ENCODE measurements at regions not wholly inside any gene's neighbourhood (a gene's known extent, or its start where the extent isn't known, plus 50 kb on each side); places are given as distances from the start of the nearest gene placed in this dataset.

DNA sequence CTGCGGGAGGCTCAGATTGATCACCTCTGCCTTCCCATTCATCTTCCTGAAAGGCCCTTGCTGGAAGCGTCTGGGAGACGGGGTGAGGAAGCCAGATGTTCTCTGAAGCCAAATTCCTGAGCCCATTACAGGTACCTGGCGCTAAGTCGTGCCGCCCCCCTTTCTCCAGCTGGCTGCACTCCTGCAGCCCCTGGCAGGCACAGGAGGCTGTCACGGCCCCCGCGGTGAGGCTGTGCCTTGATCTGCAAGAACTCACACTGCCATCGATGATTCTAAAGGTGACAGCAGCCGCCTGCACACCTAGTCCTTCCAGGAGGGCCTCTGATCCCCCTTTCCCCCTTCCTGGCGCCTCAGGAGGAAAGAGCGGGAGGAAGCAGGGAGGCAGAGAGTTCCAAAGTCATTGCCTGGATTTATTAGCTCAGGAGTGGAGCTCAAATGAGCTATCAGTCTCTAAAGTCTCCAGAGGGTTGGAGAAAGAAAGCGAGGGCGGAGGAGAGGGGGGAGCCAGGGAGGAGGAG is 106.9 kb downstream of the RFLNA start:
- TF ChIP-seq, protein P1, sequence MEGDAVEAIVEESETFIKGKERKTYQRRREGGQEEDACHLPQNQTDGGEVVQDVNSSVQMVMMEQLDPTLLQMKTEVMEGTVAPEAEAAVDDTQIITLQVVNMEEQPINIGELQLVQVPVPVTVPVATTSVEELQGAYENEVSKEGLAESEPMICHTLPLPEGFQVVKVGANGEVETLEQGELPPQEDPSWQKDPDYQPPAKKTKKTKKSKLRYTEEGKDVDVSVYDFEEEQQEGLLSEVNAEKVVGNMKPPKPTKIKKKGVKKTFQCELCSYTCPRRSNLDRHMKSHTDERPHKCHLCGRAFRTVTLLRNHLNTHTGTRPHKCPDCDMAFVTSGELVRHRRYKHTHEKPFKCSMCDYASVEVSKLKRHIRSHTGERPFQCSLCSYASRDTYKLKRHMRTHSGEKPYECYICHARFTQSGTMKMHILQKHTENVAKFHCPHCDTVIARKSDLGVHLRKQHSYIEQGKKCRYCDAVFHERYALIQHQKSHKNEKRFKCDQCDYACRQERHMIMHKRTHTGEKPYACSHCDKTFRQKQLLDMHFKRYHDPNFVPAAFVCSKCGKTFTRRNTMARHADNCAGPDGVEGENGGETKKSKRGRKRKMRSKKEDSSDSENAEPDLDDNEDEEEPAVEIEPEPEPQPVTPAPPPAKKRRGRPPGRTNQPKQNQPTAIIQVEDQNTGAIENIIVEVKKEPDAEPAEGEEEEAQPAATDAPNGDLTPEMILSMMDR (IDR thresholded peaks at IDR 0.05 in 2 of 3, conservative IDR thresholded peaks at IDR 0.05 in 1 of 3; ENCODE audit: borderline replicate concordance in 1 of 3, insufficient read depth in 1 of 3, low read depth in 2 of 3, low read length in 2 of 3) = no peak
- TF ChIP-seq ZFX (IDR thresholded peaks at IDR 0.05) (no peak), POLR2A (IDR thresholded peaks at IDR 0.05; ENCODE audit: borderline replicate concordance, extremely low read depth, insufficient read depth, insufficient read length) (no peak), ZNF274 (IDR thresholded peaks at IDR 0.05; ENCODE audit: low read depth, low read length) (no peak), TCF7L2 (IDR thresholded peaks at IDR 0.05; ENCODE audit: borderline replicate concordance, extremely low read depth, insufficient read depth, insufficient read length) (no peak), EZH2 (IDR thresholded peaks at IDR 0.05) (no peak), YY1 (IDR thresholded peaks at IDR 0.05; ENCODE audit: extremely low read depth, insufficient replicate concordance, low read depth, low read length) (no peak), CEBPB (IDR thresholded peaks at IDR 0.05; ENCODE audit: low read depth) (no peak), CBX3 (IDR thresholded peaks at IDR 0.05; ENCODE audit: low read depth) (no peak), POLR2AphosphoS5 (IDR thresholded peaks at IDR 0.05; ENCODE audit: low read depth, low read length) (no peak), SRF (IDR thresholded peaks at IDR 0.05; ENCODE audit: low read depth) (no peak), EGR1 (IDR thresholded peaks at IDR 0.05; ENCODE audit: low read depth) (no peak)
- TF ChIP-seq, protein P2, sequence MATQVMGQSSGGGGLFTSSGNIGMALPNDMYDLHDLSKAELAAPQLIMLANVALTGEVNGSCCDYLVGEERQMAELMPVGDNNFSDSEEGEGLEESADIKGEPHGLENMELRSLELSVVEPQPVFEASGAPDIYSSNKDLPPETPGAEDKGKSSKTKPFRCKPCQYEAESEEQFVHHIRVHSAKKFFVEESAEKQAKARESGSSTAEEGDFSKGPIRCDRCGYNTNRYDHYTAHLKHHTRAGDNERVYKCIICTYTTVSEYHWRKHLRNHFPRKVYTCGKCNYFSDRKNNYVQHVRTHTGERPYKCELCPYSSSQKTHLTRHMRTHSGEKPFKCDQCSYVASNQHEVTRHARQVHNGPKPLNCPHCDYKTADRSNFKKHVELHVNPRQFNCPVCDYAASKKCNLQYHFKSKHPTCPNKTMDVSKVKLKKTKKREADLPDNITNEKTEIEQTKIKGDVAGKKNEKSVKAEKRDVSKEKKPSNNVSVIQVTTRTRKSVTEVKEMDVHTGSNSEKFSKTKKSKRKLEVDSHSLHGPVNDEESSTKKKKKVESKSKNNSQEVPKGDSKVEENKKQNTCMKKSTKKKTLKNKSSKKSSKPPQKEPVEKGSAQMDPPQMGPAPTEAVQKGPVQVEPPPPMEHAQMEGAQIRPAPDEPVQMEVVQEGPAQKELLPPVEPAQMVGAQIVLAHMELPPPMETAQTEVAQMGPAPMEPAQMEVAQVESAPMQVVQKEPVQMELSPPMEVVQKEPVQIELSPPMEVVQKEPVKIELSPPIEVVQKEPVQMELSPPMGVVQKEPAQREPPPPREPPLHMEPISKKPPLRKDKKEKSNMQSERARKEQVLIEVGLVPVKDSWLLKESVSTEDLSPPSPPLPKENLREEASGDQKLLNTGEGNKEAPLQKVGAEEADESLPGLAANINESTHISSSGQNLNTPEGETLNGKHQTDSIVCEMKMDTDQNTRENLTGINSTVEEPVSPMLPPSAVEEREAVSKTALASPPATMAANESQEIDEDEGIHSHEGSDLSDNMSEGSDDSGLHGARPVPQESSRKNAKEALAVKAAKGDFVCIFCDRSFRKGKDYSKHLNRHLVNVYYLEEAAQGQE (IDR thresholded peaks at IDR 0.05; ENCODE audit: low read depth) = no peak
